ENCODE measurements at regions not wholly inside any gene's neighbourhood (a gene's known extent, or its start where the extent isn't known, plus 50 kb on each side); places are given as distances from the start of the nearest gene placed in this dataset.

DNA sequence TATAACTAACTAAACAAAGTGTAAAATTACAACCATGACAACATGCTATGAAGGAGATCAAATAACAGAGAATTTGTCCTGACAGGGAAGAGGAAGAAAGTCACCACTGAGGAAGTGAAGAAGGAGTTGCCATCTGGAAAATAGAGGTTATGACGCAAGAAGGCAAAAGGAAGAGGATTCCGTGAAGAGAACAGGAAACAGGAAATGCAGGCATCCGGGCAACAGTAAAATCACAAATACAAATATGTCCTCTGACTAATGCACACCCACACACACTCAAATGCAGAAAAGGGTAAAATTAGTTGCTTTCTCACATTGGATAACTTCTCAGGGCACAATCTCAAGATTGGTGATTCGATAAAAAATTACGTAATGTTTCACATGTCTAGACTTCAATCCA, 278.4 kb downstream of the TMX3 start:
- H3K27ac ChIP-seq (replicated peaks) = no peak overlapping the region
- TF ChIP-seq, protein P1, sequence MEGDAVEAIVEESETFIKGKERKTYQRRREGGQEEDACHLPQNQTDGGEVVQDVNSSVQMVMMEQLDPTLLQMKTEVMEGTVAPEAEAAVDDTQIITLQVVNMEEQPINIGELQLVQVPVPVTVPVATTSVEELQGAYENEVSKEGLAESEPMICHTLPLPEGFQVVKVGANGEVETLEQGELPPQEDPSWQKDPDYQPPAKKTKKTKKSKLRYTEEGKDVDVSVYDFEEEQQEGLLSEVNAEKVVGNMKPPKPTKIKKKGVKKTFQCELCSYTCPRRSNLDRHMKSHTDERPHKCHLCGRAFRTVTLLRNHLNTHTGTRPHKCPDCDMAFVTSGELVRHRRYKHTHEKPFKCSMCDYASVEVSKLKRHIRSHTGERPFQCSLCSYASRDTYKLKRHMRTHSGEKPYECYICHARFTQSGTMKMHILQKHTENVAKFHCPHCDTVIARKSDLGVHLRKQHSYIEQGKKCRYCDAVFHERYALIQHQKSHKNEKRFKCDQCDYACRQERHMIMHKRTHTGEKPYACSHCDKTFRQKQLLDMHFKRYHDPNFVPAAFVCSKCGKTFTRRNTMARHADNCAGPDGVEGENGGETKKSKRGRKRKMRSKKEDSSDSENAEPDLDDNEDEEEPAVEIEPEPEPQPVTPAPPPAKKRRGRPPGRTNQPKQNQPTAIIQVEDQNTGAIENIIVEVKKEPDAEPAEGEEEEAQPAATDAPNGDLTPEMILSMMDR (IDR thresholded peaks at IDR 0.05; ENCODE audit: borderline replicate concordance) = no peak

DNA sequence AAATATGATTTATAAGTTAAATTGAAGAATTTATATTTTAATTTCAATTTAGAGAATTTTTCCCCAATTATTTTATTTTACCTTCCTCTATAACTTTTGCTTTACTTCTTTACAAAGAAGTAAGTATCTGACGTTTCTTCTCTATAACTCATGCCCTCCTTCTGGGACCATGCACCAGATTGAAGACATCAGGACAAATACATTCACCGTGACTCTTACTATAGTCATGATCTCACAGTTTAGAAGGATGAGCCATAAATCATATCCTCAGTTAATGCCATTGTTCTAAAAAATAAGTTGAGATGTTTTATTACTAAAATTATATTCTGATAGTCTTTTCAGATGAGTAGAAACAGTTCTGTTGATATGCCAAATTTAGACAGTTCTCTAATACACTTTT, 279.3 kb downstream of the TMX3 start:
- no peaks in the 10 kb centered on the region for H3K36me3 ChIP-seq
- no peak for DNase-seq
- peaks cover 9% of the 10 kb centered on the region for H3K9me3 ChIP-seq (replicated peaks)
- TF ChIP-seq, protein P1 (IDR thresholded peaks at IDR 0.05; ENCODE audit: borderline replicate concordance) = no peak
- H3K4me3 ChIP-seq = no peak overlapping the region
- H3K27me3 ChIP-seq (ENCODE audit: low read depth) = no peaks in the 10 kb centered on the region
- no peaks in the 10 kb centered on the region for H3K4me1 ChIP-seq
- intact Hi-C loops (cut with micrococcal nuclease) = no loop called here
- H3K27ac ChIP-seq (replicated peaks) = no peak overlapping the region

More for the DNA sequence above, 278.4 kb downstream of the TMX3 start:
- no peaks in the 10 kb centered on the region for H3K27me3 ChIP-seq (ENCODE audit: low read depth)
- no peaks in the 10 kb centered on the region for H3K4me1 ChIP-seq
- intact Hi-C loops (cut with micrococcal nuclease) = no loop called here
- H3K4me3 ChIP-seq = no peak overlapping the region
- H3K9me3 ChIP-seq (replicated peaks) = peaks cover 9% of the 10 kb centered on the region
- DNase-seq = no peak
- H3K36me3 ChIP-seq = no peaks in the 10 kb centered on the region

DNA sequence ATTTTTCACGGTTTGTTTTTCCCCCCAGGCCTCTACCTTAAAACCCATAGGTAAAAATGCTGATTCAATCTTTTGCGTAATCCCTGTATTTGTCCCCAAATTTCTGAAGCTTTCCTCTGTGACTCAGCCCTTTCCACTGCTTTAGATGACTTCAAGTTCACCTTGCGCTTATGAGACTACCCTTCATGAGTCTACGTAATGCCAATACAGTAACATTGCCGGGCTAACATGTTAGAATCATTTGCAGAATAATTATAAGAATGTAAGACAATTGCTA, 283.0 kb downstream of the TMX3 start:
- H3K4me3 ChIP-seq = no peak overlapping the region
- intact Hi-C loops (cut with micrococcal nuclease) = no loop called here
- H3K4me1 ChIP-seq = no peaks in the 10 kb centered on the region
- TF ChIP-seq, protein P1 (IDR thresholded peaks at IDR 0.05; ENCODE audit: borderline replicate concordance) = no peak
- no peaks in the 10 kb centered on the region for H3K27me3 ChIP-seq (ENCODE audit: low read depth)
- H3K27ac ChIP-seq (replicated peaks) = no peak overlapping the region
- H3K36me3 ChIP-seq = no peaks in the 10 kb centered on the region
- peaks cover 3% of the 10 kb centered on the region for H3K9me3 ChIP-seq (replicated peaks)
- no peak for DNase-seq

DNA sequence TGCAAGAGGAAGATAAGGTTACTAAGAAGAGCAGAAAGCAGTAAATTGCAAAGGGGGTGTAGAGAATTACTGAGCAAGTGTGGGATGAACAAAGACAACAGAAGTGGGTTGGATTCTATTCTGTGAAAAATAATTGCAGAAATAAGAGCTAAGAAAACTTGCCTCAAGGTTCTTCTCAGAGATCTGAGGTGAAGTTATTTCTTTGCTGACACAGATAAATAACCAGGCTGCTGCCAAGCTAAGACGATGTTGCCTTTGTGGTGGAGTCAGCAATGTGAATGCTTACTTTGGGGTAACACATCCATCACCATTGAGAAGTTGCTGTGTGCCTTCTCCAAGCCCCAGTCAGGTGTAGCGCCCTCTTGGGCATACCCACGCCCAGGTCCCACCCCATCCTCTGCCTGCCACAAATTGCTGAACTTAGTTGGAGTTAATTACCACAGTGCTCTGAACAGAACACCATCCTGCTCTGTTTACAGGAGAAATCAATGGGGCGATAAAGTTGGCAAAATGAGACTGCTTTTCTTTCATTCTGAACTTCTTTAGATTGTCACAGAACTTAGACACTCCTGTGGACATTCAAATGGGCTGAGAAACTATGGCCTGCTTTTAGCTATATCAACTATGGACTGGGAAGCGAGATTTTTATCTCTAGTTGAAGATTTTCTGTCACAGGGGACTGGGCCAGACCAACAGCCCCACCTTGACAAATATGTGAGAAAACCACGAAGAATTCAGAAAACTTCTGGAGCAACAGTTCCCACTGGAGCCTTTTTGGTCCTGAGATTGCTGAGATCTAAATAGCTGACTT, 283.6 kb downstream of the TMX3 start:
- H3K27ac ChIP-seq (replicated peaks) = no peak overlapping the region
- intact Hi-C loops (cut with micrococcal nuclease) = no loop called here
- DNase-seq = no peak

DNA sequence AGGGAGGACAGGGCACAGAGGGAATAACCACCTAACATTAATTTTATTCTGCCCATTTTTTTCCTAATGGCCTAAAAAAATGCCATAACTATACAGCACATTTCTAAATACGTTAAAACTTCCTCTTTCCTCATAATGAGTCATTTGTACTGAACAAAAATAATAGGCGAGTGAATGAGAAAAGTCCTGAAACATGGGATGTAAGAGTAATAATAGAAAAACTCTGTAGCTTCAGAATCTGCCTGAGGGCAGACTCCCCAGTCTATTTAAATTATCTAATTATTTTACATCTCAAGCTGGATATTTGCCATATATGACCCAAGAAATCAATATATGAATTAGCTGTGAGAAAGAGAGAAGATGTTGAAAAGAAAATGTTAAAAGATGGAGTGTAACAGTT, 285.1 kb downstream of the TMX3 start:
- no peaks in the 10 kb centered on the region for H3K36me3 ChIP-seq
- TF ChIP-seq, protein P1 (IDR thresholded peaks at IDR 0.05; ENCODE audit: borderline replicate concordance) = no peak
- H3K27me3 ChIP-seq (ENCODE audit: low read depth) = no peaks in the 10 kb centered on the region
- intact Hi-C loops (cut with micrococcal nuclease) = no loop called here
- no peak overlapping the region for H3K4me3 ChIP-seq
- no peak overlapping the region for H3K27ac ChIP-seq (replicated peaks)
- DNase-seq = no peak
- no peaks in the 10 kb centered on the region for H3K4me1 ChIP-seq
- H3K9me3 ChIP-seq (replicated peaks) = no peaks in the 10 kb centered on the region

More for the DNA sequence above, 283.6 kb downstream of the TMX3 start:
- H3K4me3 ChIP-seq = no peak overlapping the region
- H3K4me1 ChIP-seq = no peaks in the 10 kb centered on the region
- TF ChIP-seq, protein P1 (IDR thresholded peaks at IDR 0.05; ENCODE audit: borderline replicate concordance) = no peak
- no peaks in the 10 kb centered on the region for H3K36me3 ChIP-seq
- H3K27me3 ChIP-seq (ENCODE audit: low read depth) = no peaks in the 10 kb centered on the region
- H3K9me3 ChIP-seq (replicated peaks) = no peaks in the 10 kb centered on the region
